Endothelial cell of umbilical vein (primary cell): ENCODE measurements at regions not wholly inside any gene's neighbourhood (a gene's known extent, or its start where the extent isn't known, plus 50 kb on each side); places are given as distances from the start of the nearest gene placed in this dataset.

ENCODE experiments used
- BruUV-seq: library from RNA; stranded (reverse); fragments of 400-500 nt; replicated peaks from 2 replicates; lab custom pipeline; 2021; lab: Mats Ljungman, UMichigan
- CTCF ChIA-PET: fragments of 300-600, 350-600 bp; sonication (Branson Sonifier 250); formaldehyde crosslinking; loops from one replicate; lab custom pipeline; 2021; ENCODE audit warnings: antibody characterized with exemption, inconsistent platforms; lab: Charles Lee
- POLR2A ChIA-PET: fragments of 300-600, 350-600 bp; sonication (Branson Sonifier 250); formaldehyde crosslinking; loops from one replicate; lab custom pipeline; 2021; ENCODE audit warnings: antibody characterized with exemption, inconsistent platforms; lab: Charles Lee
- DNase-seq: peaks from one replicate; pipeline ENCODE4 v3.0.0-alpha.2; 2011; ENCODE audit warnings: low read depth, low spot score
- FAIRE-seq: peaks from 2 replicates; lab custom pipeline; 2011; peaks lifted over from hg19 to GRCh38; lab: Jason Lieb, UNC
- H2AFZ ChIP-seq: 2 replicates; pipeline ENCODE4 v1.6.0; 2012; ENCODE audit warnings: low read depth, low read length, control low read depth, inconsistent platforms
- H3K27ac ChIP-seq: 2 replicates; pipeline ENCODE4 v1.5.1; 2011; ENCODE audit warnings: low read depth, mild to moderate bottlenecking, control low read depth, low read length, moderate library complexity; ENCODE audit not compliant: insufficient read depth
- H3K27me3 ChIP-seq, 2 experiments: 2 replicates each; pipeline versions ENCODE4 v1.6.0 to v1.6.1; 2011; ENCODE audit warnings: low read length in 2 of 2, mixed read lengths in 1 of 2; ENCODE audit not compliant: control insufficient read depth in 2 of 2, insufficient read depth in 2 of 2
- H3K36me3 ChIP-seq, 2 experiments: 2 replicates in 1 of 2; 3 replicates in 1 of 2; pipeline ENCODE4 v1.5.1; 2011; ENCODE audit warnings: low read length in 2 of 2, mild to moderate bottlenecking in 1 of 2, moderate library complexity in 1 of 2; ENCODE audit not compliant: control insufficient read depth in 2 of 2, insufficient read depth in 2 of 2; ENCODE audit errors: extremely low read depth in 1 of 2
- H3K4me1 ChIP-seq: 3 replicates; pipeline ENCODE4 v1.5.1; 2011; ENCODE audit warnings: mild to moderate bottlenecking, low read length; ENCODE audit not compliant: control insufficient read depth, insufficient read depth; ENCODE audit errors: extremely low read depth
- H3K4me2 ChIP-seq: 2 replicates; pipeline ENCODE4 v1.6.1; 2011; ENCODE audit warnings: low read length, control low read depth, mixed read lengths; ENCODE audit not compliant: insufficient read depth
- H3K4me3 ChIP-seq, 3 experiments: fragments of 200-600 bp in 1 of 3; sonication (generic), shearing (Covaris generic) in 1 of 3; replicated peaks in 1 of 3; 2 replicates each; pipeline ENCODE4 v1.5.1; 2011 to 2016; ENCODE audit warnings: control low read depth in 3 of 3, low read length in 3 of 3, mild to moderate bottlenecking in 2 of 3, inconsistent platforms in 1 of 3, low read depth in 1 of 3, moderate library complexity in 1 of 3; ENCODE audit not compliant: insufficient read depth in 1 of 3
- H3K79me2 ChIP-seq: 2 replicates; pipeline ENCODE4 v1.6.0; 2012; ENCODE audit warnings: low read length, inconsistent platforms; ENCODE audit not compliant: control insufficient read depth, insufficient read depth
- H3K9ac ChIP-seq: replicated peaks from 2 replicates; pipeline ENCODE3; 2011; ENCODE audit warnings: low read length, control low read depth; ENCODE audit not compliant: insufficient read depth; ENCODE audit errors: extremely low read depth
- H3K9me1 ChIP-seq: replicated peaks from 3 replicates; pipeline ENCODE4 v1.6.0; 2011; ENCODE audit warnings: mild to moderate bottlenecking, low read length; ENCODE audit not compliant: control insufficient read depth, insufficient read depth; ENCODE audit errors: extremely low read depth
- H3K9me3 ChIP-seq: replicated peaks from 2 replicates; pipeline ENCODE4 v1.5.1; 2012; ENCODE audit warnings: low read length, inconsistent platforms; ENCODE audit not compliant: control insufficient read depth, insufficient read depth
- H4K20me1 ChIP-seq: replicated peaks from 2 replicates; pipeline ENCODE3; 2011; ENCODE audit warnings: mild to moderate bottlenecking, low read length; ENCODE audit not compliant: control insufficient read depth, insufficient read depth; ENCODE audit errors: extremely low read depth
- EZH2 ChIP-seq: IDR thresholded peaks from 2 replicates; pipeline ENCODE4 v1.6.1; 2012; ENCODE audit warnings: borderline replicate concordance, low read depth, mild to moderate bottlenecking, moderate library complexity, low read length, inconsistent platforms; ENCODE audit not compliant: severe bottlenecking
- FOS ChIP-seq: IDR thresholded peaks from 2 replicates; pipeline ENCODE4 v1.6.1; 2011; ENCODE audit warnings: mild to moderate bottlenecking, low read length, moderate library complexity, borderline replicate concordance; ENCODE audit not compliant: insufficient read depth
- GATA2 ChIP-seq: IDR thresholded peaks from 2 replicates; pipeline ENCODE4 v1.7.0; 2011; ENCODE audit warnings: low read depth, mild to moderate bottlenecking, moderate library complexity, mixed read lengths, low read length; ENCODE audit not compliant: insufficient read length, insufficient read depth
- JUN ChIP-seq: IDR thresholded peaks from 2 replicates; pipeline ENCODE4 v1.6.1; 2011; ENCODE audit warnings: borderline replicate concordance, low read depth; ENCODE audit not compliant: insufficient read length, insufficient read depth
- MYC ChIP-seq: IDR thresholded peaks from one replicate; pipeline ENCODE4 v1.6.1; 2011; ENCODE audit warnings: mild to moderate bottlenecking, low read depth, low read length
- POLR2A ChIP-seq: IDR thresholded peaks from 2 replicates; pipeline ENCODE4 v1.6.1; 2012; ENCODE audit warnings: low read depth, mild to moderate bottlenecking, control low read depth, low read length
- POLR2AphosphoS5 ChIP-seq: IDR thresholded peaks from 2 replicates; pipeline ENCODE4 v1.6.1; 2012; ENCODE audit warnings: low read depth, mild to moderate bottlenecking, control low read depth, low read length, moderate library complexity; ENCODE audit not compliant: insufficient read depth
- dilution Hi-C: fragments of 300-500 bp; cut with MboI; formaldehyde crosslinking; loops from one replicate; pipeline ENCODE4 v1.15.0; 2019; ENCODE audit warnings: low sequenced_read_pairs; ENCODE audit not compliant: extremely low pct_ligation_motif_present
- intact Hi-C: fragments of 100-400 bp; cut with micrococcal nuclease; formaldehyde crosslinking; loops from one replicate; pipeline ENCODE4 v1.10.0; 2022
- TF ChIP-seq, protein P1 (sequence below): IDR thresholded peaks from 2 replicates; pipeline ENCODE4 v1.6.1; 2011; ENCODE audit not compliant: insufficient read depth, insufficient read length
- TF ChIP-seq, protein P2 (sequence below), 2 donors: IDR thresholded peaks; 1 replicate in 1 of 2; 2 replicates in 1 of 2; pipeline ENCODE4 v1.5.1; 2011; ENCODE audit warnings: low read length in 2 of 2, mild to moderate bottlenecking in 2 of 2, moderate library complexity in 2 of 2, control low read depth in 1 of 2, inconsistent platforms in 1 of 2, low read depth in 1 of 2; ENCODE audit not compliant: insufficient read depth in 1 of 2; ENCODE audit errors: extremely low read depth in 1 of 2

DNA sequence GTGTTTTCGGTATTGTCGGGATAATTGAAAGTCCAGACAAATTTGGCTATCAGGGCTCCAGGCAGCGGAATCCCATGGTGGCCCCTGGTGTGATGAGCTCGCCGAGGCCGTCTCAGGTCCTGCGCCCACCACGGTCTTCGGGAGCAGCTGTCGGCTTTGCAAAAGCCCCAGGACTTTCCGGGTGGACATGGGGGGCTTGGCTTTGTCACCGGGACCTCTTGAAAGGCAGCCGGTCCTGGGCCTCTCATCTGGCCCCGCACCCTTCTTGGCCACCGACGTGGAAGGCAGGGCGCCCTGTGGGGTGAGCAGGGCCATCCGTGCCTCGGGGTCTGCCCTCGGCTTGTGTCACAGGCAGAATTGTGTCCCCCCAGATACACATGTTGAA is 87.1 kb upstream of the ACTRT2 start:
- TF ChIP-seq, protein P1, sequence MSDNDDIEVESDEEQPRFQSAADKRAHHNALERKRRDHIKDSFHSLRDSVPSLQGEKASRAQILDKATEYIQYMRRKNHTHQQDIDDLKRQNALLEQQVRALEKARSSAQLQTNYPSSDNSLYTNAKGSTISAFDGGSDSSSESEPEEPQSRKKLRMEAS: no peak
- TF ChIP-seq POLR2A (no peak), JUN (no peak), MYC (no peak), EZH2 (no peak), POLR2AphosphoS5 (no peak), FOS (no peak), GATA2 (no peak)
- TF ChIP-seq, protein P2, sequence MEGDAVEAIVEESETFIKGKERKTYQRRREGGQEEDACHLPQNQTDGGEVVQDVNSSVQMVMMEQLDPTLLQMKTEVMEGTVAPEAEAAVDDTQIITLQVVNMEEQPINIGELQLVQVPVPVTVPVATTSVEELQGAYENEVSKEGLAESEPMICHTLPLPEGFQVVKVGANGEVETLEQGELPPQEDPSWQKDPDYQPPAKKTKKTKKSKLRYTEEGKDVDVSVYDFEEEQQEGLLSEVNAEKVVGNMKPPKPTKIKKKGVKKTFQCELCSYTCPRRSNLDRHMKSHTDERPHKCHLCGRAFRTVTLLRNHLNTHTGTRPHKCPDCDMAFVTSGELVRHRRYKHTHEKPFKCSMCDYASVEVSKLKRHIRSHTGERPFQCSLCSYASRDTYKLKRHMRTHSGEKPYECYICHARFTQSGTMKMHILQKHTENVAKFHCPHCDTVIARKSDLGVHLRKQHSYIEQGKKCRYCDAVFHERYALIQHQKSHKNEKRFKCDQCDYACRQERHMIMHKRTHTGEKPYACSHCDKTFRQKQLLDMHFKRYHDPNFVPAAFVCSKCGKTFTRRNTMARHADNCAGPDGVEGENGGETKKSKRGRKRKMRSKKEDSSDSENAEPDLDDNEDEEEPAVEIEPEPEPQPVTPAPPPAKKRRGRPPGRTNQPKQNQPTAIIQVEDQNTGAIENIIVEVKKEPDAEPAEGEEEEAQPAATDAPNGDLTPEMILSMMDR (IDR thresholded peaks at IDR 0.05; ENCODE audit: extremely low read depth in 1 of 2, insufficient read depth in 1 of 2, low read depth in 1 of 2, low read length in 2 of 2): no peak
- Histone ChIP-seq H3K9ac (no peak overlapping the region), H4K20me1 (no peaks in the 10 kb centered on the region), H3K27ac (no peak overlapping the region), H3K9me3 (peaks cover 14% of the 10 kb centered on the region), H3K4me1 (no peaks in the 10 kb centered on the region), H3K4me3 (no peak overlapping the region), H3K4me2 (no peak overlapping the region), H3K27me3 (no peaks in the 10 kb centered on the region), H2AFZ (no peak overlapping the region), H3K79me2 (no peaks in the 10 kb centered on the region), H3K36me3 (no peaks in the 10 kb centered on the region), H3K9me1 (no peaks in the 10 kb centered on the region)
- no TSS peak for BruUV-seq
- dilution Hi-C loops: no loop called here
- intact Hi-C loops: no loop called here
- POLR2A ChIA-PET: no interaction called here
- no peak for DNase-seq
- CTCF ChIA-PET: no interaction called here
- no peak for FAIRE-seq
